Stimulated activated effector memory CD8-positive, alpha-beta T cell treated with anti-CD3 and anti-CD28 coated beads, Interleukin-12 subunit alpha, Interleukin-12 subunit beta, amount 100 ng/mL, for 72 hours (primary cell): ENCODE measurements at regions not wholly inside any gene's neighbourhood (a gene's known extent, or its start where the extent isn't known, plus 50 kb on each side); places are given as distances from the start of the nearest gene placed in this dataset.
"Not testable (repeated sequence)": the region's sequence is repeated elsewhere in the genome, so short reads cannot be mapped to it uniquely, and the experiment has no call there.

ENCODE experiments used
- ATAC-seq: fragments of 150-1000 bp; cut with Tn5 transposase; 2 replicates; pipeline ENCODE4 v1.10.0; 2021
- DNase-seq, 2 donors: peaks; one replicate each; pipeline ENCODE4 v3.0.0; 2021 to 2022; ENCODE audit warnings: low spot score in 2 of 2
- H3K27ac Mint-ChIP-seq: one replicate; pipeline ENCODE4 v1.8.0; 2022; ENCODE audit warnings: mild to moderate bottlenecking, mixed read lengths
- H3K36me3 Mint-ChIP-seq: one replicate; pipeline ENCODE4 v1.8.0; 2022; ENCODE audit warnings: mild to moderate bottlenecking, mixed read lengths
- H3K4me1 Mint-ChIP-seq: one replicate; pipeline ENCODE4 v1.8.0; 2022; ENCODE audit warnings: mixed read lengths
- H3K4me3 Mint-ChIP-seq: one replicate; pipeline ENCODE4 v1.8.0; 2022; ENCODE audit warnings: mild to moderate bottlenecking, mixed read lengths
- H3K9me3 Mint-ChIP-seq: one replicate; pipeline ENCODE4 v1.8.0; 2022; ENCODE audit warnings: mixed read lengths

- ATAC-seq, result no peak
Observed at GRCh38 chr18:961644-962355, 57.1 kb downstream of the ADCYAP1 start.

GRCh38 chr18:963276-963675 lies 58.6 kb downstream of the ADCYAP1 start:
- Mint-ChIP-seq H3K4me1 (peaks cover 6% of the 10 kb centered on the region), H3K36me3 (no peaks in the 10 kb centered on the region), H3K4me3 (no peak overlapping the region), H3K9me3 (no peaks in the 10 kb centered on the region), H3K27ac (no peak overlapping the region)
- DNase-seq (no peak), ATAC-seq (no peak)

More at GRCh38 chr18:961644-962355, 57.1 kb downstream of the ADCYAP1 start:
- H3K36me3 Mint-ChIP-seq, result no peaks in the 10 kb centered on the region
- H3K9me3 Mint-ChIP-seq, result no peaks in the 10 kb centered on the region
- DNase-seq, result peak; percentile 6 to 72
- no peak overlapping the region for H3K27ac Mint-ChIP-seq
- no peak overlapping the region for H3K4me3 Mint-ChIP-seq
- peaks cover 3% of the 10 kb centered on the region for H3K4me1 Mint-ChIP-seq

- no peak for ATAC-seq
- H3K9me3 Mint-ChIP-seq, result peaks cover 4% of the 10 kb centered on the region
- H3K36me3 Mint-ChIP-seq, result no peaks in the 10 kb centered on the region
- peaks cover 6% of the 10 kb centered on the region for H3K4me1 Mint-ChIP-seq
- H3K4me3 Mint-ChIP-seq, result no peak overlapping the region
- DNase-seq, result no peak
- H3K27ac Mint-ChIP-seq, result no peak overlapping the region
Observed at GRCh38 chr18:965921-966758, 61.5 kb downstream of the ADCYAP1 start.

GRCh38 chr18:966759-967576 lies 62.3 kb downstream of the ADCYAP1 start:
- no peak overlapping the region for H3K27ac Mint-ChIP-seq
- no peak for DNase-seq
- no peak for ATAC-seq
- H3K36me3 Mint-ChIP-seq, result no peaks in the 10 kb centered on the region
- H3K9me3 Mint-ChIP-seq, result peaks cover 4% of the 10 kb centered on the region
- no peak overlapping the region for H3K4me3 Mint-ChIP-seq
- H3K4me1 Mint-ChIP-seq, result peaks cover 6% of the 10 kb centered on the region

GRCh38 chr18:968910-969309 lies 64.2 kb downstream of the ADCYAP1 start:
- H3K36me3 Mint-ChIP-seq, H3K4me1 Mint-ChIP-seq, ATAC-seq, DNase-seq, H3K9me3 Mint-ChIP-seq, H3K4me3 Mint-ChIP-seq, H3K27ac Mint-ChIP-seq: not testable (repeated sequence)

- H3K4me3 Mint-ChIP-seq, ATAC-seq, DNase-seq, H3K9me3 Mint-ChIP-seq, H3K4me1 Mint-ChIP-seq, H3K36me3 Mint-ChIP-seq, H3K27ac Mint-ChIP-seq: not testable (repeated sequence)
Observed at GRCh38 chr18:969311-969710, 64.6 kb downstream of the ADCYAP1 start.

GRCh38 chr18:974606-975005 lies 69.9 kb downstream of the ADCYAP1 start:
- not testable (repeated sequence) for H3K4me1 Mint-ChIP-seq, H3K4me3 Mint-ChIP-seq, H3K36me3 Mint-ChIP-seq, DNase-seq, H3K27ac Mint-ChIP-seq, ATAC-seq, H3K9me3 Mint-ChIP-seq

GRCh38 chr18:976393-977128 lies 71.9 kb downstream of the ADCYAP1 start:
- not testable (repeated sequence) for H3K27ac Mint-ChIP-seq, H3K4me1 Mint-ChIP-seq, H3K36me3 Mint-ChIP-seq, H3K9me3 Mint-ChIP-seq, ATAC-seq, DNase-seq
- peak overlapping the region; percentile 31 for H3K4me3 Mint-ChIP-seq

- H3K36me3 Mint-ChIP-seq, DNase-seq, H3K27ac Mint-ChIP-seq, ATAC-seq, H3K9me3 Mint-ChIP-seq, H3K4me3 Mint-ChIP-seq, H3K4me1 Mint-ChIP-seq: not testable (repeated sequence)
Observed at GRCh38 chr18:977327-977726, 72.7 kb downstream of the ADCYAP1 start.

- H3K4me1 Mint-ChIP-seq, ATAC-seq, H3K4me3 Mint-ChIP-seq, H3K27ac Mint-ChIP-seq, H3K36me3 Mint-ChIP-seq, DNase-seq, H3K9me3 Mint-ChIP-seq: not testable (repeated sequence)
Observed at GRCh38 chr18:977732-978131, 73.1 kb downstream of the ADCYAP1 start.

- Mint-ChIP-seq H3K4me3 (no peak overlapping the region), H3K36me3 (no peaks in the 10 kb centered on the region), H3K4me1 (no peaks in the 10 kb centered on the region), H3K27ac (no peak overlapping the region), H3K9me3 (peaks cover 4% of the 10 kb centered on the region)
- DNase-seq (no peak), ATAC-seq (no peak)
Observed at GRCh38 chr18:980586-980985, 75.9 kb downstream of the ADCYAP1 start.

GRCh38 chr18:984004-984403 lies 79.3 kb downstream of the ADCYAP1 start:
- Mint-ChIP-seq H3K4me1 (no peaks in the 10 kb centered on the region), H3K27ac (no peak overlapping the region), H3K36me3 (no peaks in the 10 kb centered on the region), H3K9me3 (no peaks in the 10 kb centered on the region), H3K4me3 (no peak overlapping the region)
- DNase-seq, result no peak
- ATAC-seq, result no peak

GRCh38 chr18:985212-985661 lies 80.6 kb downstream of the ADCYAP1 start:
- H3K36me3 Mint-ChIP-seq, result no peaks in the 10 kb centered on the region
- ATAC-seq, result no peak
- no peaks in the 10 kb centered on the region for H3K9me3 Mint-ChIP-seq
- H3K4me3 Mint-ChIP-seq, result no peak overlapping the region
- H3K4me1 Mint-ChIP-seq, result no peaks in the 10 kb centered on the region
- no peak for DNase-seq
- H3K27ac Mint-ChIP-seq, result no peak overlapping the region

- Mint-ChIP-seq H3K4me3 (no peak overlapping the region), H3K9me3 (no peaks in the 10 kb centered on the region), H3K36me3 (no peaks in the 10 kb centered on the region), H3K27ac (no peak overlapping the region), H3K4me1 (no peaks in the 10 kb centered on the region)
- ATAC-seq (no peak), DNase-seq (no peak)
Observed at GRCh38 chr18:986051-986450, 81.4 kb downstream of the ADCYAP1 start.

GRCh38 chr18:986552-986951 lies 81.9 kb downstream of the ADCYAP1 start:
- no peak for ATAC-seq
- Mint-ChIP-seq H3K36me3 (no peaks in the 10 kb centered on the region), H3K27ac (no peak overlapping the region), H3K4me1 (no peaks in the 10 kb centered on the region), H3K4me3 (no peak overlapping the region), H3K9me3 (no peaks in the 10 kb centered on the region)
- DNase-seq, result no peak
